GM21390 (cell line): ENCODE measurements at regions not wholly inside any gene's neighbourhood (a gene's known extent, or its start where the extent isn't known, plus 50 kb on each side); places are given as distances from the start of the nearest gene placed in this dataset.
"Not testable (repeated sequence)": the region's sequence is repeated elsewhere in the genome, so short reads cannot be mapped to it uniquely, and the experiment has no call there.

Experiments
- ATAC-seq: cut with Tn5 transposase; IDR thresholded peaks from one replicate; pipeline ENCODE4 v1.9.1; 2021; ENCODE audit not compliant: unreplicated experiment

DNA sequence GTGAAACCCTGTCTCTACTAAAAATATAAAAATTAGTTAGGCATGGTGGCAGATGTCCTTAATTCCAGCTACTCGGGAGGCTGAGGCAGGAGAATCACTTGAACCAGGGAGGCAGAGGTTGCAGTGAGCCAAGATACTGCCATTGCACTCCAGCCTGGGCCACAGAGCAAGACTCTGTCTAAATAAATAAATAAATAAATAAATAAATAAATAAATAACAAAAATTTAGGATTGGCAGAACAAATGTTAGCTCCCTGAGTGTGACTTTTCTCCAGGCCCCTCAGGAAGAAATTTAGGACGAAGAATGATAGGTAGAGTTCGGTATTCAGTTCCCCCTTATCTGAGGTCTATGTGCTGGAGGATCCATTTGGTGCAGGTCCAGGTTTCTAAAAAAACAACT, 181.2 kb downstream of the CD47 start:
- not testable (repeated sequence) for ATAC-seq

DNA sequence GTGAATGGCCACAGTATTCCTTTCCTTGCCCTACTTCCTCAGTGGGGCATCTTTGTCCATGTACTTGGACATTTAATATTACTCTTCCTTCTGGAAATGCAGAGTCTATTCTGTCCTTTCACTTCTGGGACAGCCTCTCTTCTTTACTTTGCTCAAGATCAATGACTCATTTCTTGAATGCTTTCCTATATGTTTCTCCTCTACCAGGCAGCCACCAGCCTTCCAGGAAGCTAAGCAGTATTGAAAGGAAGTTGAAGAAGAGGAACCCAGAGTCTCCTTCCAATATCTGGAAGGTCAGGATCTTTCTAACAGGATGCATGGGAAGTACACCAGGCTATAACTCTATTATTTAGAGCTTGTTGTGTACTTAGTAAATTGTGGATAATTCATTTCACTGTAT, 182.8 kb downstream of the CD47 start:
- ATAC-seq: no peak

DNA sequence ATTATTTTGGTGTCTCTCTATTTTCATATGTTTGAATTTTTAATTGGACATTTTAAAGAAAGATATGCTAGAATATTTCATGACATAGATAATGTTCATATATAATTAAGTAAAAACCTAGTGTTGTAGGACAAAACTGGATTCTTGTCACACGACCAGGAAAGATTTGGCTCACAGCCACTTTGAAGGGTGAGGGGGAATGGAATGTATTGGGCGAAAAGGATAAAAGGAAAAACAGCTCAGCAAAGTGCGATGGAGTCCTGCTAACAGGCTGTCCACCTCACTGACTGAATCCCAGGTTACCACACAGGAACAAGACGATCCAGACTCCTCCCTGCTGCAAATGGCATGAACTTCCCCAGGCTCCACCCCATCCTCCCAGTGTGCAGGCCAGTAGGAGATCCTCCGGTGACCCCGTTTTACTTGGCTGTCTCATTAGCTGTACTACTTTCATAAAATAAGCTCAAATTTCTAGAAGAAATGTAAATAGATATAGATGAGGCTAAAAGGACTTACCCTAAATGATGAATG, 186.2 kb downstream of the CD47 start:
- ATAC-seq: no peak

DNA sequence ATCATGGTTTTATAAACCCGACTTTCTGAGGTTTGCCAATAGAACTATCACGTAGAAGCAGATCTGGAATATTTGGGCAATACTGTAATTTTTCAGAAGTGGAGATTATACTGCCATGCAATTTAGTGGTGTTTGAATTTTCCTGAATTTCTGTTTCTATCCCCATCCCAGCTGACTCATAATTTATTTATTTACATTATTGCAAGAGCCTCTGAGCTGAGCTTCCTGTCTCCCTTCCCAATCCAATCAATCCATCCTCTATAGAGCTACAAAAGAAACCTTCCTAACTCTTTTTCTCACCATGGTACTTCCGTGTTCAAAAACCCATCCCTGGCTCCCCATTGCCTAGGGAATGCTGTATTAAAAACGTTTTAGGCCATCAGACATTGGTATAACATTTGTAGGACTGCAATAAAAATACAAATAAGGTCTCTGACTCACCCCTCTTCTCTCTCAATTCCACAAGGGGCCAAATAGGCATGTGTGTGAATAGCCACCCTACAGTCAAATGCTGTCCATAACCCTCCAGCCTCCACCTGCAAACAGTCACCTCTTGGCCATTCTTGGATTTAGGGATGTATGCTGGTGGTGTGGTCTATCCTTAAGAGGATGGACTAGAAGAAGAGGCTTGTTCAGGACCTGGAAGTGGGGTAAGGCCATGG, 190.7 kb downstream of the CD47 start:
- no peak for ATAC-seq

DNA sequence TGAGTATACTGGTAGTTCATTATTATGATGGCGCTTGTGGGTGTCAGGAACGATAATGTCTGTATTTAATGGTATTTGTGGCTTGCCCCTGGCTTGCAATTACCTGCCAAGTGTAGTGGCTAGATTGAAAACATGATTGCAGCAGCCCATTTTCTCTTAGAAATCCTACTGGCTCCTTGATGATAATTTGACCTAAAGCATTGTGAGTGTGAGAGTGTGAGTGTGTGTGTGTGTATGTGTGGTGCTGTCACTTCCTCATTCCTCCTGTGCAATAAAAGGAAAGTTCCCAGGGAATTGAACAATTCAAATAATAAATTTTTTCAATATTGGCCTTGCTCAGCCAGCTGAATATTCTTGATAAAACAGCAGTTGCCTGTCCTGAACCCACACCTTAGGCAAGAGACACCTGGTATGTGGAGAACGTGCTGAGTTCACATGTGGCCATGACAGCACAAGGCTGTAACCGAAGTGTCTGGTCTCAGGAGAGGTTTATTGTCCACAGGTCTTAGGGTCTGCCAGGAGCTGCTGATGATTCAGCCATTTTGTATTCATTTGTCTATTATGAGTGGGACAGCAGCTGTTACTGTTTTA, 193.3 kb downstream of the CD47 start:
- ATAC-seq: no peak

DNA sequence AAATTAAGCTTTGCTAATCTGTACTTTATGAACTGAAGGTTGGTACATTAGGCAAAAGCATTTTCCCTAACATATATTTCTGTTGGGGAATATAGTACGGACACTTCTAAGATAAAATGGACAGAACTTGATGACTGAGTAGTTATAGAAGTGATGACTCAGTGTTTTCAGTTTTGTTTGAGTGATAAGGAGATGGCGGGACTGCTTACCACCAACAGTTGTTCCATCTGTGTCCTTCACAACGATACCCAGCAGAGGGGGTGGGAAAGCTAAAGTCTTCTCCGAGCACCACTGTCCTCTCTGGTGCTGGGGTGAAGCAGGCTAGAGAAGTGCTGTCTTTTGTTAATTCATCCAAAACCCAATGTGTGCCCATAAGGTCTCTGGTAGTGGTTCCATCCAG, 195.8 kb downstream of the CD47 start:
- ATAC-seq: no peak

DNA sequence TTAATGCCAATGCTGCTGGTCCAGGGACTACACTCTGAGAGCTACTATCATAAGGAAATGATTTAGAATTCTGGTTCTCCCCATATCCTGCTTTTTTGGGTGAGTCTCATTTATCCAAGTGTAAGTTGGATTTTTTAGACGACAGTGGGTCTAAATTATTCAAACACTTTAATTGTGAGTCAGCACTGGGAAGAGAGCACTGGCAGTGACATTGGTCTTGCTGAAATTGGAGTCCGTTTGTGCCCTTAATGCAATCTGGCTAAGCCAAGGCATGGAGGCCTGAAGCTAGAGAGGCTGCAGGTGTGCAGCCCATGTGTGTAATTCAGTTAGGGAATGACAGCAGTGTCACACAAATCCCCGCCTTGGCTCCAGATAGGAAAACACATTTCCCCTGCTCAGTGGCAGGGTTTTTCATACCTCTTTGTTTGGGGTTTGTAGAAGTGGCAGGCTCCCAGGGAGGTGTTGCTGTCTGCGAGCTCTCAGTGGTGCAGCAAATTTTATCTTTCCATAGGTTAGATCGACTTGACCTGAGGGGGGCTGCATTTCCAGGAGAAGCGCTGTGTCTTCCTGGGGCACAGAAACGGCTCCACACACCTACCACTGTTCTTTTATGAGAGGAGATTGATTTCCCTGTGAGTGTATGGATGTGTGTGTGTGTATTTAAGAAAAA, 197.7 kb downstream of the CD47 start:
- no peak for ATAC-seq

DNA sequence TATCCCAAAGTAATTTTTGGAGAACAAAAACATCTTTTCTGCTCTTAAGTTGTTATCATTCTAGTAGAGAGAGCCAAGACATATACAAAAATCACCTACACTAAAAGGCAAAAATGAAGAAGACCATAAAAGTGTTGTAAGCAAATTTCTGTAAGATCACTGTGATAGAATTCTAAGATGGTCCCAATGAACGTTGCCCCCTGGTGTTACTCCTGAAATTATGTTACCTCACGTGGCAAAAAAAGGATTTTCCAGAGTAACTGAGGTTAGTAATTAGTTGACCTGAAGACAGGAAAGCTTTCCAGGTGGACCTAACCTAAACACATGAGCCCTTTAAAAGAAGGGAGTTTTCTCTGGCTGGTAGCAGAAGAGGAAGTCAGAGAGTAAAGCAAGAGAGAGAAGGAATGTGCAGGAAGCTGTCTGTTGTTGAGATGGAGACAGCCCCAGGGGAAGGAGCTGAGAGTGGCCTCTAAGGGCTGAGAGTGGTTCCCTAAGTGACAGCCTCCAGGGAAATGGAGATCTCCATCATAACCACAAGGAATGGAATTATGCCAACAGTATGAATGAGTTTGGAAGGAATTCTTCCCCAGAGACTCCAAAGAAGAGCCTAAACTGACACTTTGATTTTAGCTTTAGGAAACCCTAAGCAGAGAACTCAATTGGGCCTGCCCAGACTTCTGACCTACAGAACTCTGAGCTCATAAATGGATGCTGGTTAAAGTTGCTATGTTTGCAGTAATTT, 205.9 kb downstream of the CD47 start:
- ATAC-seq: no peak

DNA sequence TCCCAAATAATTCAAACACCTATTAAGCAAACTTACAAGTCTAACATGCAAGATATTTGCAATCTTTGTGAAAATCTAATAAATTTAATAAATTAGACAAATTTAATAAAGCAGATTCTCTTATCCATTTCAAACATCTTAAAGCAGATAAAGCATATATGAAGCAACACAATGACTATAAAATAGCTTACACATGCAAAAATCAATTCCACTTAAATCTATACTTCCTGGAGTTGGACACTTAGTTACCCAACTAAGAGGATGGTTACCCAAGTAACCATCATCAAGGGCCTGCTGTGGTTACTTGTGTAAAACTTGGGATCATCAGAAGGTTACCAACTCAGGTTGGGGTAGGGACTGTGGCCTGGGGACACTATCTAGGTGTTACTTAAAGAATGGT, 206.8 kb downstream of the CD47 start:
- ATAC-seq: no peak

DNA sequence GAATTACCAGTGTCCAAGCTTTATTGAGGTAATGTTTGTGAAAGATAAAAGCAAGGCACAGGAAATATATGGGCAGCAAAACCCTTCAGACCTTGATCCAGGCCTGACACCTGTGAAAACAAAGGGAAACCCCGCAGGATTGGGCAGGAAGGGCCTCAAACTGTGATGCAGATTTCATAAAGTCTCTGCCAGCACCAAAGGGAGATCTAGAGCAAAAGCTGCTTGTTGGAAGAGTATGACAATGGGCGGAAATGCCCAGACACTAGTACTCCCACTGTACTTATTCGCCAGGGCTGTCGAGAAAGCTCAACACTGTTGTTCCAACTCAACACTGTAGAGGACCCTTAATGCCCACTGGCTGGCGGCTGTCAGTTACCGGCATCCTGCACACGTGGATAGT, 207.9 kb downstream of the CD47 start:
- no peak for ATAC-seq

DNA sequence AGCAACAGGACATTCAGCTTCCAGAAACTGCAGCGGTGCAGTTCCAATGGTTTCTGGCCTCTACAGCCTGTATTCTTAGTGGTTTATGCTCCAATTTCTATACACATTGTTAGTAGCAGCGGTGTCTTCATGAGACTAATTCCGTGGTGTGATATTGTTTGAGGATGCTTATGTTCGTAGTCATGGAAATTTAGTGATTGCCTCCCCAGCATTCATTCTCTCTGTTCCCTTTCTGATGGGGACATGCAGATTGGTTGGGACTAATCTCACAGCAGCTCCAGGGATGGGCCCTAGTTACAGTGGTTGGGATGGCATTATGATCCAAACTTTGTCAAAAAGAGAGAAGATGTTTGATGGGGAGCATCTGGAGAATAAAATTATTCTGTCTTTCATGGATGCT, 208.6 kb downstream of the CD47 start:
- no peak for ATAC-seq

DNA sequence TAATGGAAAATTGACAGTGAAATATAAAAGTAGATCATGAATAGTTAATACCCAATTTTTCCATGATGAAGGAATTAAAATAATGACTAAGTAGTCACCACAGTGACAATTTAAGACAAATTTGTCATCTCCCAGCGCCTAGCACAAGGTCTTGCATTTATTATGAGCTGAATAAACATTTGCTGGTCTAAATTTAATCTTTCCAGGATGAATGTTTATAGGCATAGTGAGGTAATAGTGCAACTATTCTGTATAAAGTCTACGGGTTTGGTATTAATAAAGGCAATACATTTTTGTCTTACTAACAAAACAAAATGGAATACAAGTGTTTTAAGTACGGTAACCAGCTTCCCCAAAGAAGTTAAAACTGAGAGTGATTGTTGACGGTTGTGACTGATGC, 209.3 kb downstream of the CD47 start:
- ATAC-seq: no peak

DNA sequence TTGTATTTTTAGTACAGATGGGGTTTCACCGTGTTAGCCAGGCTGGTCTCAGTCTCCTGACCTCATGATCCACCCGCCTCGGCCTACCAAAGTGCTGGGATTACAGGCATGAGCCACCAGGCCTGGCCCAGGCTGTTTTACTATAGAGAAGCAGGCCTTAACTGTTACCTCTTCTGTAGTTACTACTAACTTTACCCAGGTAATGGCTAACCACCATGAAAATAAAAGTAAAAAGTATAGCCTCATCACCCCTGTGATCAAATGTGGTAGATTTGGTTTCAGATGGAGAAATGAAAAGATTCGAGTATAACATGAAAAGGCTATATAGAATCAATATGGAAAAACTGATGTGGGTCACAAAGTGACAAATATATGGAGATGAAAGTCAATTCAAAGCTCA, 210.1 kb downstream of the CD47 start:
- ATAC-seq: no peak

DNA sequence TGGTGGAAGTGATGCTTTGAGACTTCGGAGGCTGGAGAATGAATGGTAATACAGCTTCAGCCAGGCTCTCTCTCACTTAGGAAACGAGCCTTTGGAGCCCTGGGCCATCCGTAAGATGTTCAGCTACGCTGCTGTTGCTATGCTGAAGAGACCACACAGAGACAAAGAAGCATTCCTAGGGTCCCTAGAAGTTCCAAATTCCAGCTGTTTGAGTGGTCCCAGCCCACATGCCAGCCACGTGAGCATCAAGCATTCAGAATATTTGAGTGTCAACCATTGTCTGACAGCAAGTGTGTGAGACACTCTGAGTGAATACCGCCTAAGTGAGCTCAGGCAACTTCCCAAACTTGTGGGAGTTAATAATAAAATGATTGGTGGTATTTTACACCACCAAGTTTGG, 212.9 kb downstream of the CD47 start:
- no peak for ATAC-seq

DNA sequence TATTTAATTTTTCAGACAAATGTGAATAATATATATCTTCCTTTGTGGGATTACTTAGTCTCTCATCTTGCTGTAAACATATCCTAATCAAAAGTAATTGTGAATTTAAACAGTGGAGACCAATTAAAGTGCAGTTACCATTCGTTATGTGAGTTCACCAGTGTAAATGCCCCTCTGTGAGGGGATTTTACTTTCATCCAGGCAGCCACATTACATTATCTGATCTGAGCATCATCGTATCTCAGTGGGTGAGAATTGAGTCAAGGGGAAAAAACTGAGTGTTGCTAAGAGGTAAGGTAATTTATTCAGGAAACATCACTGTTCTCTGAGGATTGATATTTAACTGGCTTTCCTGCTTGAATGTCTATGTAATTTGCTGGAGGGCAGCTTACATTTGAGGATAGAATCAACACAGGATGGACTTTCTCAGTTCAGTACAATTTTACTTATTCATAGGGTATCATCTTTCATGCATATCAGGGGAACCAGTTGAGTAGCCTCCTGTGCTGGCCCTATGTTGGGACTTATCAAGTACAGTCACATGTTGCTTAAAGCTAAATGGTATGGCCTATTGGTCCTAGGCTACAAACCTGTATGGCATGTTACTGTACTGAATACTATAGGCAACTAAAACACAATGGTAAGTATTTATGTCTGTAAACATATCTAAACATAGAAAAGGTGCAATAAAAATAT, 219.7 kb downstream of the CD47 start:
- ATAC-seq: no peak

DNA sequence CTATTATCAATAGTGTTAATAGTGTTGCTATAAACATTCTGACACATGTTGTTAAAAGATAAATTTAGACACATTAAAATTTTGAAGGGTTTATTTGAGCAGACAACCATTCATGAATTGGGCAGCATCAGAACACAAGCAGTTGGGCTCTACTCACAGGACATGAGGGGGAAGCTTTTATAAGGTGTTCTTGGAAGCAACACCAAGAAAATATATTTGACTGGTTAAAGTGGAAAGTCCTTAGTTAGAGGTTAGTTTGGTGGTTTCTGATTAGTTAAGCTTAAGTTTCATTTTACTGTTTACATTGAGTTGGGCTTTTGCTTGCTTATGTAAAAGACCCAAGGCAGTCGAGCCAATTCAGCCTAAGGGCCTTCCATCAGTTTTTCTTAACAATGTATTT, 220.7 kb downstream of the CD47 start:
- ATAC-seq: no peak

DNA sequence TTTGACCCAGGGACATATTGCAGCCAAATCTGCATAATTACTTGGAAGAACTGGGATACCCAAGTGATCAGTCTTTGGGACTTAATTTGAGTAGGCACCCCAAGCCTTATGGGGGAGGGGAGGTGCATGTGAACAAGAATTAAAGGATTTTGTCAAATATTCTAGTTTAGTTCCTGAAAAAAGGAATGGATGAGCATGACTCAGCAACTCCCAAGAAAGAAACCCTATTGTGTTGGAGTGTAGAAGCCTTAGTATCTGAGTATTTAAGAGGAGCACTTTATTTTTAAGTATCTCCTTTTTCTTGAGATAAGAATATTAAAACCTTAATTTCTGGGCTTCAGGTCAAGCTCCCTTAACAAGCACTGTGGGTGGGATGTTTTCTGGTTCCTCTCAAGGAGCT, 222.4 kb downstream of the CD47 start:
- ATAC-seq: no peak

DNA sequence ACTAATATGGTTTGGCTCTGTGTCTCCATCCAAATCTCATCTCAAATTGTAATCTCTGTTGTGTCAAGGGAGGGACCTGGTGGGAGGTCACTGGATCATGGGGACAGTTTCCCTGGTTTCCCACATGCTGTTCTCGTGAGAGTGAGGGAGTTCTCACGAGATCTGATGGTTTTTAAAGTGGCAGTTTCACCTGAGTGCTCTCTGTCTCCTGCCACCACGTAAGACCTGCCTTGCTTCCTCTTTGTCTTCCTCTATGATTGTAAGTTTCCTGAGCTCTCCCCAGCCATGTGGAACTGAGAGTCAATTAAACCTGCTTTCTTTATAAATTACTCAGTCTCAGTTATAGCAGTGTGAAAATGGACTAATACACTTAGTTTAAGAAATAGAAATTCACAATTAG, 228.9 kb downstream of the CD47 start:
- peak; percentile 88 for ATAC-seq

DNA sequence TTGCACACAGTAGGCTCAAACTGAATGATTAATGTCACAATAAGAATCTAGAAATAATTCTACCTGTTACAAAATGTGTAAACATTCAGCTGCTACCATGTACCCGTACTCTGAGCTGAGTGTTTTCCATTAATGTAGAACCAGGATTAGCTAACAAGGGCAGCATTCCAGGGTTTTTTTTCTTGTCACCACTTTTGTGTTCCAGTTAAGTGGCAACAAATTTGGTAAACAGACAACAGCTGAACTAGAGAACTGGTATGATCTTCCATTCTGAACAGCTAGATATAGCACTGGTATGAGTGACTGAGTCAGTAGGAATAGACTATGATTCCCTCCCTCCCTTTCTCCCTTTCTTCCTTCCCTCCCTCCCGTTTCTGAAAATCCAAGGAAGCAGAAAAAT, 229.4 kb downstream of the CD47 start:
- ATAC-seq: no peak
